Ramos (cell line): ENCODE measurements at regions not wholly inside any gene's neighbourhood (a gene's known extent, or its start where the extent isn't known, plus 50 kb on each side); places are given as distances from the start of the nearest gene placed in this dataset.

Experiments used
- in situ Hi-C: fragments of 300-500 bp; cut with MboI; formaldehyde crosslinking; loops from one replicate; pipeline ENCODE4 v1.14.3; 2022; ENCODE audit warnings: low sequenced_read_pairs; ENCODE audit not compliant: unreplicated experiment

GRCh38 chr4:12734586-12734985, 749.6 kb downstream of the RAB28 start:
- in situ Hi-C loops: no loop called here

- in situ Hi-C loops: loop anchor here (5.0 kb wide), 1 partner anchor 818 kb away; no protein-coding TSS in a partner anchor
These were observed 754.8 kb downstream of the RAB28 start for GRCh38 chr4:12729384-12729783.

- in situ Hi-C loops: no loop called here
These were observed 759.6 kb downstream of the RAB28 start for GRCh38 chr4:12724510-12724909.

GRCh38 chr4:12723849-12724447, 760.2 kb downstream of the RAB28 start:
- in situ Hi-C loops: no loop called here

- in situ Hi-C loops: no loop called here
These were observed 767.2 kb downstream of the RAB28 start for GRCh38 chr4:12716896-12717295.

- in situ Hi-C loops: no loop called here
These were observed 771.3 kb downstream of the RAB28 start for GRCh38 chr4:12712648-12713339.

- in situ Hi-C loops: no loop called here
These were observed 776.6 kb downstream of the RAB28 start for GRCh38 chr4:12707381-12708175.

GRCh38 chr4:12703036-12703435, 781.1 kb downstream of the RAB28 start:
- in situ Hi-C loops: no loop called here

GRCh38 chr4:12701384-12701783, 782.8 kb downstream of the RAB28 start:
- in situ Hi-C loops: no loop called here

GRCh38 chr4:12697970-12698369, 786.2 kb downstream of the RAB28 start:
- in situ Hi-C loops: no loop called here

GRCh38 chr4:12692815-12693214, 791.3 kb downstream of the RAB28 start:
- in situ Hi-C loops: no loop called here

- in situ Hi-C loops: no loop called here
These were observed 793.0 kb downstream of the RAB28 start for GRCh38 chr4:12691168-12691567.

GRCh38 chr4:12689457-12689856, 794.7 kb downstream of the RAB28 start:
- in situ Hi-C loops: no loop called here

- in situ Hi-C loops: no loop called here
These were observed 804.9 kb downstream of the RAB28 start for GRCh38 chr4:12679217-12679616.

GRCh38 chr4:12674184-12674583, 810.0 kb downstream of the RAB28 start:
- in situ Hi-C loops: no loop called here

- in situ Hi-C loops: no loop called here
These were observed 811.8 kb downstream of the RAB28 start for GRCh38 chr4:12672303-12672702.

GRCh38 chr4:12658146-12658545, 826.0 kb downstream of the RAB28 start:
- in situ Hi-C loops: no loop called here

- in situ Hi-C loops: no loop called here
These were observed 832.3 kb downstream of the RAB28 start for GRCh38 chr4:12651876-12652275.

GRCh38 chr4:12645732-12646131, 838.4 kb downstream of the RAB28 start:
- in situ Hi-C loops: no loop called here

- in situ Hi-C loops: no loop called here
These were observed 839.9 kb downstream of the RAB28 start for GRCh38 chr4:12644261-12644660.

GRCh38 chr4:12636191-12636590, 847.9 kb downstream of the RAB28 start:
- in situ Hi-C loops: no loop called here
